GM18909 (cell line): ENCODE measurements at regions not wholly inside any gene's neighbourhood (a gene's known extent, or its start where the extent isn't known, plus 50 kb on each side); places are given as distances from the start of the nearest gene placed in this dataset.
"Not testable (repeated sequence)": the region's sequence is repeated elsewhere in the genome, so short reads cannot be mapped to it uniquely, and the experiment has no call there.

Experiments used
- ATAC-seq: cut with Tn5 transposase; IDR thresholded peaks from one replicate; pipeline ENCODE4 v1.9.1; 2021; ENCODE audit warnings: mild to moderate bottlenecking; ENCODE audit not compliant: unreplicated experiment, poor library complexity

- ATAC-seq: no peak
Measured at GRCh38 chr6:163888030-163888819, 473.7 kb downstream of the QKI start.

- no peak for ATAC-seq
Measured at GRCh38 chr6:163886428-163886827, 471.9 kb downstream of the QKI start.

- ATAC-seq: no peak
Measured at GRCh38 chr6:163883984-163884383, 469.5 kb downstream of the QKI start.

- ATAC-seq: no peak
Measured at GRCh38 chr6:163878698-163879097, 464.2 kb downstream of the QKI start.

- no peak for ATAC-seq
Measured at GRCh38 chr6:163877877-163878639, 463.5 kb downstream of the QKI start.

GRCh38 chr6:163876391-163876790 is 461.9 kb downstream of the QKI start:
- ATAC-seq: no peak

- no peak for ATAC-seq
Measured at GRCh38 chr6:163874784-163875183, 460.3 kb downstream of the QKI start.

- ATAC-seq: no peak
Measured at GRCh38 chr6:163872335-163872734, 457.8 kb downstream of the QKI start.

GRCh38 chr6:163871616-163872015 is 457.1 kb downstream of the QKI start:
- ATAC-seq: no peak

GRCh38 chr6:163867518-163868292 is 453.2 kb downstream of the QKI start:
- ATAC-seq: no peak

- no peak for ATAC-seq
Measured at GRCh38 chr6:163866192-163866591, 451.7 kb downstream of the QKI start.

GRCh38 chr6:163863565-163863964 is 449.0 kb downstream of the QKI start:
- no peak for ATAC-seq

- ATAC-seq: no peak
Measured at GRCh38 chr6:163862701-163863100, 448.2 kb downstream of the QKI start.

GRCh38 chr6:163861627-163862026 is 447.1 kb downstream of the QKI start:
- ATAC-seq: no peak

- peak; percentile 46 for ATAC-seq
Measured at GRCh38 chr6:163860287-163861081, 446.0 kb downstream of the QKI start.

- not testable (repeated sequence) for ATAC-seq
Measured at GRCh38 chr6:163858870-163859269, 444.4 kb downstream of the QKI start.

GRCh38 chr6:163857421-163857820 is 442.9 kb downstream of the QKI start:
- ATAC-seq: no peak

GRCh38 chr6:163850874-163851273 is 436.4 kb downstream of the QKI start:
- ATAC-seq: no peak

GRCh38 chr6:163844761-163845160 is 430.2 kb downstream of the QKI start:
- ATAC-seq: no peak

GRCh38 chr6:163844357-163844756 is 429.8 kb downstream of the QKI start:
- no peak for ATAC-seq
